ENCODE measurements at regions not wholly inside any gene's neighbourhood (a gene's known extent, or its start where the extent isn't known, plus 50 kb on each side); places are given as distances from the start of the nearest gene placed in this dataset.

DNA sequence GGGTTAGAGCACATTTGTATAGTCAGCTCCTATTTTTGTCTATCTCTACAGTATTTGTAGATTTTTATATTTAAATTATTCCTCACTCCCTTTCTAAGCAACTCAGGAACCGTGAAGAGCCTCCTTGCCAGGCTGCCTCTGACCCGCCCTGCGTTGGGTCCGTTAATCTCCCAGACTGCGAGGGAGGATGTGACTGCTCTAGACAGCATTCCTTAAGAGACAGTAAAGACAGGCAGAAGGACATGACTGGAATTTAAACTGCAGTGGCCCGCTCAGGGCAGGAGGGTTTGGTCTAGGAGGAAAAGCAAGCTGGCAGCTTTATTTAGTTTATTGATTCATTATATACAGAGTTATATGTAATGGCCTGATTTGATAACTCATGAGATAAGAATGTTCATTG is 413.7 kb downstream of the TMEM135 start:
- TF ChIP-seq, protein P1, sequence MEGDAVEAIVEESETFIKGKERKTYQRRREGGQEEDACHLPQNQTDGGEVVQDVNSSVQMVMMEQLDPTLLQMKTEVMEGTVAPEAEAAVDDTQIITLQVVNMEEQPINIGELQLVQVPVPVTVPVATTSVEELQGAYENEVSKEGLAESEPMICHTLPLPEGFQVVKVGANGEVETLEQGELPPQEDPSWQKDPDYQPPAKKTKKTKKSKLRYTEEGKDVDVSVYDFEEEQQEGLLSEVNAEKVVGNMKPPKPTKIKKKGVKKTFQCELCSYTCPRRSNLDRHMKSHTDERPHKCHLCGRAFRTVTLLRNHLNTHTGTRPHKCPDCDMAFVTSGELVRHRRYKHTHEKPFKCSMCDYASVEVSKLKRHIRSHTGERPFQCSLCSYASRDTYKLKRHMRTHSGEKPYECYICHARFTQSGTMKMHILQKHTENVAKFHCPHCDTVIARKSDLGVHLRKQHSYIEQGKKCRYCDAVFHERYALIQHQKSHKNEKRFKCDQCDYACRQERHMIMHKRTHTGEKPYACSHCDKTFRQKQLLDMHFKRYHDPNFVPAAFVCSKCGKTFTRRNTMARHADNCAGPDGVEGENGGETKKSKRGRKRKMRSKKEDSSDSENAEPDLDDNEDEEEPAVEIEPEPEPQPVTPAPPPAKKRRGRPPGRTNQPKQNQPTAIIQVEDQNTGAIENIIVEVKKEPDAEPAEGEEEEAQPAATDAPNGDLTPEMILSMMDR (conservative IDR thresholded peaks at IDR 0.05; ENCODE audit: low read length) = no peak
- TF ChIP-seq EZH2phosphoT487 (IDR thresholded peaks at IDR 0.05; ENCODE audit: borderline replicate concordance) = no peak
